ENCODE measurements at regions not wholly inside any gene's neighbourhood (a gene's known extent, or its start where the extent isn't known, plus 50 kb on each side); places are given as distances from the start of the nearest gene placed in this dataset.
"Not testable (repeated sequence)": the region's sequence is repeated elsewhere in the genome, so short reads cannot be mapped to it uniquely, and the experiment has no call there.

DNA sequence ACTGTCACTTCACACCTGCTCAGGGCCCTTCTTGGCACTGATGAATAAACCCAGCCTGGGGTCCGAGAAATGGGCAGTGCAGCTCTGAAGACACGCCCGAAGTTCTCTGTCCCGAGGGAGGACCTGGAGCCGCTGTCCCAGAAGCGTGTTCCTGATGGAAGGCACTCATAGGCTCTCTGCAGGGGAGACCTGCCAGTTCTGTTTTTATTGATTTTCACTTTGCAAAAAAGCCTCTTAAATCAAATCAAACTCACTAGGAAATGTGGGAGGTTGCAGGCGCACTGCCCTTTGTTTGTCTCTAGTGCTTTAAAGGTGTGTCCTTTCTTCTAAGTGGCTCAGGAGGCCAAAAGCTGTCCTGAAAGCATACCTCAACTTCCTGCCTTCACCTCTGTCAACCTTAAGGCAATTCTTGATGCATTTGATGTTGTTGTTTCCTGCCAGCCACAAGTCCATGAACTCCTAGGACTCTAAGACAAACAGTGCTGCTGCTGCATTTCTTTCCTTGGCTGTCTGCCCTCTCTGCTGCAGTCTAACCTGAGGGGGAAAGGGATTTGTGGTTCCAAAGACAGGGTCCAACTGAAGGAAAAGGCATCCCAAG is 663.2 kb downstream of the UQCRFS1 start:
- no peak for DNase-seq

- no peak for DNase-seq
Observed at GRCh38 chr19:28546148-28546685, 666.7 kb downstream of the UQCRFS1 start.

DNA sequence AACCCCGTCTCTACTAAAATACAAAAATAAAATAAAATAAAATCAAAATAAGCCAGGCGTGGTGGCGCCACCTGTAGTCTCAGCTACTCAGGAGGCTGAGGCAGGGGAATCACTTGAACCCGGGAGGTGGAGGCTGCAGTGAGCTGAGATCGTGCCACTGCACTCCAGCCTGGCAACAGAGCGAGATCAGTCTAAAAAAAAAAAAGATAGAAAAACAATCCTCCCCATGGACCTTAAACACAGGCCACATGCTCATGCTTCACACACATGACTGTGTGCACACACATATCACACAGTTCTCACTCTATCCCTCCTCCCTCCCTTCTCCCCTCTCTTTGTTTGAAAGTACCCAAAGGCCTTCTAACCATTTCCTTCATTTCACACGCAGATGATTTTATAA is 667.6 kb downstream of the UQCRFS1 start:
- DNase-seq, result not testable (repeated sequence)

GRCh38 chr19:28544451-28545261 is 668.3 kb downstream of the UQCRFS1 start:
- DNase-seq, result no peak

DNA sequence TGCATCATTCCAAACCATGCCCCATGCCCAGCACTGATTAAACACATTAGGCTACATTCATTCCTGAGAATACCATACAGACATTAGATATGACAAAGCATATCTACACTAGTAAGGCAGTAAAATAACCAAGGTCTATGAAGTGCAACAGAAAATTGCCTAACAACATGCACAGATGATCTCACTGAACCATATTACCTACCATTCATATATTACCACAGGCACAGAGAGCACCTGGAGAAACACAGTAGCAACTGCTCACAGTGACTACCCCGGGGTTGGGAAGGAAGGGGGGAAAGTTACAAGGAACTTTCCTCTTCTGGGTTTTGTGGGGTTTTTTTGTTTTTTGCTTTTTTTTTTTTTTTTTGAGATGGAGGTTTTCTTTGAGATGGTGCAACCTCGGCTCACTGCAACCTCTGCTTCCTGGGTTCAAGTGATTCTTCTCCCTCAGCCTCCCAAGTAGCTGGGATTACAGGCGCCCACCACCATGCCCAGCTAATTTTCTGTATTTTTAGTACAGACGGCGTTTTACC is 669.6 kb downstream of the UQCRFS1 start:
- DNase-seq, result no peak

DNA sequence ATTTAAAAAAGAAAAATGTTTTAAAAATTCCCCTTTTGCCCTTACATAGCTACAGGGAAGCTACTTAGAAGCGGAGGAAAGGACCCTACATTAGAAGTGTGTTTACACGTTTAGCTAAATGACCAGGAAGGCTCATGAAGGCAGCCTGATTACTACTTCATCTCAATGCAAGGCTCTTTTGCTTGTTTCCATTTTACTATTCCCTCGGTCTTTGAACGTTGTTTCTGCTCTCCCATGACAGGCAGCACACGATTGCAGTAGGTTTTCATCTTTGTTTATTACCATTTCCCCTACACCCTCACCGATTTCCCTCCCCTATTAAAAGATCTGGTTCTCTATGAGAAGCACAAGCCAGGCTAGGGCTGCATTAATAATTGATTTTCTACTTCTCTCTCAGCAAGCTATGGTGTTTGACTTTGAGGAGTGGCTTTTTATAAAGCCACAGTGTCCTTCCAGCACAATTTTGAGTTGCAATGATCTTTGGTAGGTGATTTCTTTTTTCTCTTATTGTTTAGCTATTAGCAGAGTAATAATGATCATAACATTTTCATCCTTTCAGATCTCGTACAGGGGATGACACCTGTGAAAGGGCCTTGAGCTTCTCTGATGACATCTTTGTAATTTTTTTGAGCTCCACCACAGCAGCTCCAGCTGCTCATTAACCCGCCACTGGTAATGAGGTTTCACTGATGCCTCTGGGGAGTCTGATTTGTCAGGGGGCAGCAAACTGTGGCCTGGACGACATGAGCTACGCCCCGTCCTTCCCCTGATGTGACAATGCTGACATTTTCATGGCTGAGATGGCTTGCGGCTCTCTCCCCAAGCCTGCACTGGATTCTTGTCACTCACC is 670.3 kb downstream of the UQCRFS1 start:
- no peak for DNase-seq

- no peak for DNase-seq
Observed at GRCh38 chr19:28541602-28542393, 671.2 kb downstream of the UQCRFS1 start.

GRCh38 chr19:28541029-28541428 is 671.9 kb downstream of the UQCRFS1 start:
- DNase-seq, result no peak

DNA sequence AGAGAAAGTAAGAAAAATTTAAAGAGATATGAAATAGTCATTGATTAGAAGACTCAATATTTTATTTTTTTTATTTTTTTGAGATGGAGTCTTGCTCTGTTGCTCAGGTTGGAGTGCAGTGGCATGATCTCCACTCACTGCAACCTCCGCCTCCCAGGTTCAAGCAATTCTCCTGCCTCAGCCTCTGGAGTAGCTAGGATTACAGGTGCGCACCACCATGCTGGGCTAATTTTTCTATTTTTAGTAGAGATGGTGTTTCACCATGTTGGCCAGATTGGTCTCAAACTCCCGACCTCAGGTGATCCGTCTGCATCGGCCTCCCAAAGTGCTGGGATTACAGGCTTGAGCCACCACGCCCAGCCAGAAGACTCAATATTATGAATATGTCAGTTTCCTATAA is 672.6 kb downstream of the UQCRFS1 start:
- DNase-seq, result not testable (repeated sequence)

DNA sequence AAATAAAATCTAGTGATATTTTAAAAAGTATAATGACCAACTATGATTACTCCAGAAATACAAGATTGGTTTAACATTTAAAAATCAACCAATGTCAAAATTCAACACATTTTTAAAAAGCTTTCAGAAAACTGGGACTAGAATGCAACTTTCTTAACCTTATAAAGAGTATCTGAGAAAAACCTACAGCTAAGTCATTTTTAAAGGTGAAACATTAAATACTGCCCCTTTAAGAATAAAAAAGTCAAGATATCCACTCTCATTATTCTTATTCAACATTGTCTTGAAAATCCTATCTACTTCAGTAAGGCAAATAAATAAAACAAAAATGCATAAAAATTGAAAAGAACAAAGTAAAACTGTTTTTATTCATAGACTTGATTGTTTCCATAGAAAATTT is 673.2 kb downstream of the UQCRFS1 start:
- no peak for DNase-seq

DNA sequence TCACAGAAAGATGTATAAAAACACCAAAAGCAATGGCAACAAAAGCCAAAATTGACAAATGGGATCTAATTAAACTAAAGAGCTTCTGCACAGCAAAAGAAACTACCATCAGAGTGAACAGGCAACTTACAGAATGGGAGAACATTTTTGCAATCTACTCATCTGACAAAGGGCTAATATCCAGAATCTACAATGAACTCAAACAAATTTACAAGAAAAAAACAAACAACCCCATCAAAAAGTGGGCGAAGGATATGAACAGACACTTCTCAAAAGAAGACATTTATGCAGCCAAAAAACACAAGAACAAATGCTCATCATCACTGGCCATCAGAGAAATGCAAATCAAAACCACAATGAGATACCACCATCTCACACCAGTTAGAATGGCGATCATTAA is 674.4 kb downstream of the UQCRFS1 start:
- DNase-seq, result not testable (repeated sequence)

GRCh38 chr19:28537896-28538295 is 675.1 kb downstream of the UQCRFS1 start:
- DNase-seq, result no peak

DNA sequence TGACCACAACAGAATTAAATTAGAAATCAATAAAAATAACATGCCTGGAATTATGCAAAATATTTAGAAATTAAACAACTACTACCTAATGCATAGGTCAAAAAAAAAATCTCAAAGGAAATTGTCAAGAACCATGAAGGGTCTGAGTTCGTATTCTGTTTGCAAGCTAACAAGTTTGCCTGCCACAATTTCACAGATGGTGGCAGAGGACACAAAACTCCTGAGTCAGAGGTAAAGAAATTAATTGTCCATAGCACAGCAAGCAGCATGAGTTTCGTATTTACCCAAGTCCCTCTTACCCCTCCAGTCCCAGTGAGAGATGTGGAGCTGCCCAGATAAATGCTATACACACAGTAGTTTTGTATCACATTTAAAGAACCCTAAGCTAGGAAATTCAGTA is 675.9 kb downstream of the UQCRFS1 start:
- no peak for DNase-seq

DNA sequence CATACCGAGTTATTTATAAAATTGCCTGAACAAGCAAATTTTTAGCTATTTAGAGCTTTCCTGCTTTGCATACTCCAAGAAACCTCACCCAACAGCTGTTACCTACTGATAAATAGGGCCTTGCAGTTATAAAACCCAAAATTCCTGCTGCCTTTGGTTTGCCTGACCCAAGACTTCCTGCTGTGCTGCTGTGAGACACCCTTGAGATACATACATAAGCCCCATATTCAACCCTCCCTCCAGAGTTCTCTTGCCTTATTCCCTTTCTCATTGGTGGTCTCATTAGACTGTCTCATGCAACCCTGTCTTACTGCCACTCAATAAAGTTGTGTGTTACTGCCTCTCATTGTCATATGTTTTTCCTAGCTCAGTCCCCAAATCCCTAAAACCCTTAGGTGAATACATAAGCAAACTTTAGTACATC is 677.6 kb downstream of the UQCRFS1 start:
- DNase-seq, result no peak

- no peak for DNase-seq
Observed at GRCh38 chr19:28534766-28535351, 678.1 kb downstream of the UQCRFS1 start.

GRCh38 chr19:28532765-28533341 is 680.1 kb downstream of the UQCRFS1 start:
- no peak for DNase-seq

DNA sequence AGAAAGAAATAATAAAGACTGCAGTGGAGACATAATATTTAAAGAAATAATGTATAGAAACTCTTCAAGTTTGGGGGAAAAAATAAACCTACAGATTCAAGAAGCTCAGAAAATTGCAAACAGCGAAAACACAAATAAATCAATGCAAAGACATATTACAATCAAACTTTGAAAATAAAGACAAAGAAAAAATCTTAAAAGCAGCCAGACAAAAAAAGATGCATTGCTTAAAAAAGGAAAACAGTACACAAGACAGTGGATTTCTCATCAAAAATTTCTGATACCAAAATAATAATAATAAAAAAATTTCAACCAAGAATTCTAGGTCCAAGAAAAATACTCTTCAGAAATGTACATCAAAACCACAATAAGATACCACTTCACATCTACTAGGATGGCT is 681.0 kb downstream of the UQCRFS1 start:
- no peak for DNase-seq

DNA sequence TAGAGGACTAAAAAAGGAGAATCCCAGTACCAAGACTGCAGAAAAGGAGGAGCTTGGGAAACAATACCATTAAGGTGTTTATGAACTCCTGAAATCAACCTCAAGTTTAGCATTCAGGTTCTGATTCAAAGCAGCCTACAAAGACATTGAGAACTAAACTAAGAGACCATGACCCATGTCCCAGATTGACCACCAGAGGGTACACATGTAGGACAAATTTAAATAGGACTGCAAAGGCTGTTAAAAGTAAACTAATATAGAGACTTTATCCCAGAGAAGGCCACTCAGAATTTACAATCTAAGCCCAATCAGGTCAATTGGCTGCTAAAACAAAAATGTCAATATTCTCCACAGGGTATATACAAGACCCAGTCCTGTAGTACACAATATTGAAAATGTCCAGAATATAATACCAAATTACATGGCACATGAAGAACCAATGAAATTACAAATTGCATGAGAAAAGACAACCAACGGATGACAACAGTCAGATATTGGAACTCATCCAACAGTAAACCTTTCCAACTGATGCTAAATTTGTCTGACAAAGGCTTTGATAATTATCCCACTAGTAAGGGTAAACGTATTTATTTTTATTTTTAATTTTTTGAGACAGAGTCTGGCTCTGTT is 682.4 kb downstream of the UQCRFS1 start:
- DNase-seq, result no peak

DNA sequence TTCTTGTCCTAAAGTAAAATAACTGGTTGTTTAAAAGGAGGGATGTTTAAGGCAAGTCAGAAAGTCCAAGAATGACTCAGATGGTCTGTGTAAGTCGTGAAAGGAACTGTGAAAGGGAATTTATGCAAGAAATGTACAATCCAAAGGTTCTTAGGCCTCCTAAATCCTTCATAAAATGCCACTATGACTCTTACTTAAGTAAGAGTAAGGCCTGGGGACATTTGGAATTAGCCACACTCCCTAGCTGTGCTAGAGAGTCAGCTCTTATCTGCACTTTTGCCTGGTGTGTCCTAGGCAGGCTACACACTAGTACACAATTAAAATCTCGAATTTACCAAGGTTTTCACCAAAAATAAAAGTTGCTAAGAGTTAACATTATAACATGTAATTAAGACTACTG is 686.9 kb downstream of the UQCRFS1 start:
- DNase-seq, result no peak

DNA sequence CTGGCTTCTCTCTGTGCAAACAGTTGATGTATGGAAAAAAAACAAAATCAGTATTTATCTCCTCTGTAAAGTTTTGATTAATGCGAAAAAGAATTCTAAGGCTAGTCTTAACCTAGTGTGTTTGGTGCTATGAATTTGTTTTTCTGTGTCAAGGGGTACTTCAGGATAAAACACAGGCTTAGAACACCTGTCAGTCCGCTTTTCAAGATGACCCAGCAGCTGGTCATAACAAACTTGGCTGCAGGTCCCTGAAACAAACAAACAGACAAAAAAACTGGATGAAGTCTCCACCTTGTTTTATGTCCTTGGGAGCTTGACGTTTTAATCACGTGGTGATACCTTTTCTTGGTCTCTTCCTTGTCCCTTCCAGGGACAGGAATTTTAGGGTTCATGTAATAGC is 689.3 kb downstream of the UQCRFS1 start:
- no peak for DNase-seq

DNA sequence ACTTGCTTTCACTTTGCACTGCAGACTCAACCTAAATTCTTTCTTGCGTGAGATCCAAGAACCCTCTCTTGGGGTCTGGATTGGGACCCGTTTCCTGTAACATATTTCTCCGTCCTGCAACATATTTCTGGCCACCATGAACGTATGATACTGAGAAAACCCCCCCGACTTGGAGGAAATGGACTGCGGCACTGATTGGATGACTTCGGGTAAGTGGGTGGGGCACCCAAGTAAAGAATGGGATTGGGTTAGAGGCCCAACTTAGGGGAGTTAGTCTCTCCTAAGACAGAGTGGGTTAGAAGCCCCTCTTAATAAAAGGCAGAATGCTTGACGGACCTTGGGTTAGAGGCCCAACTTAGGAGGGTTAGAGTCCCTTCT is 690.4 kb downstream of the UQCRFS1 start:
- no peak for DNase-seq

Data from CD4-positive, alpha-beta T cell treated with Interleukin-21 for 1 hour (primary cell).